Upper lobe of left lung (tissue), 4 donors: ENCODE measurements at regions not wholly inside any gene's neighbourhood (a gene's known extent, or its start where the extent isn't known, plus 50 kb on each side); places are given as distances from the start of the nearest gene placed in this dataset.

Experiments used
- POLR2A ChIP-seq, 4 donors: fragments of 450-650 bp; IDR thresholded peaks; one replicate each; pipeline ENCODE4 v1.5.1; 2016 to 2017; ENCODE audit warnings: antibody characterized with exemption in 4 of 4, mild to moderate bottlenecking in 2 of 4
- POLR2AphosphoS5 ChIP-seq, 2 donors: sonication (generic); formaldehyde crosslinking; IDR thresholded peaks; one replicate each; pipeline ENCODE4 v1.5.1; 2017; ENCODE audit warnings: antibody characterized with exemption in 2 of 2
- TF ChIP-seq, protein P1 (sequence below), 6 experiments: fragments of 450-650 bp in 4 of 6; fragments of 200-600 bp in 2 of 6; sonication (generic) in 2 of 6; IDR thresholded peaks; one replicate each; pipeline ENCODE4 v1.5.1; 2016 to 2019; ENCODE audit warnings: antibody characterized with exemption in 6 of 6

DNA sequence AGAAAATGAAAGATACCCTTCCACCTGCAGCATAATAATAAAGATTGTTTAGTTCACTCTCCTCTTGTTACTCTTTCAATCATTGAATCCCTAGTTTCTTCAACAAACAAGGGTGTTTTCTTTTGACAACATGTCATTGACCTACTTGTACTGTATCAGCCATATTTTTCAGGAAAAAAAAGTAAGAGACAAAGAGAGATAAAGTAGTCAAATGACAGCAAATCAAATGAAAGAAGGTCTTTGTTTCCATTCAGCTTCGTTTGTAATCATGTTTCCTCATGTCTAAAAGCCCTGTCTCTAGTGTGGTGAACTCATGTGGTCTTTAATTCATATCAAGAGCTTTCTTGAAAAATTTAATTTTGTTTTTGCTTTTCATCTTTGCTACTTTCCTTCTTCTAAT is 557.8 kb upstream of the LRATD1 start:
- no peak for TF ChIP-seq POLR2A (IDR thresholded peaks at IDR 0.05)
- TF ChIP-seq POLR2AphosphoS5 (IDR thresholded peaks at IDR 0.05) = no peak
- TF ChIP-seq, protein P1, sequence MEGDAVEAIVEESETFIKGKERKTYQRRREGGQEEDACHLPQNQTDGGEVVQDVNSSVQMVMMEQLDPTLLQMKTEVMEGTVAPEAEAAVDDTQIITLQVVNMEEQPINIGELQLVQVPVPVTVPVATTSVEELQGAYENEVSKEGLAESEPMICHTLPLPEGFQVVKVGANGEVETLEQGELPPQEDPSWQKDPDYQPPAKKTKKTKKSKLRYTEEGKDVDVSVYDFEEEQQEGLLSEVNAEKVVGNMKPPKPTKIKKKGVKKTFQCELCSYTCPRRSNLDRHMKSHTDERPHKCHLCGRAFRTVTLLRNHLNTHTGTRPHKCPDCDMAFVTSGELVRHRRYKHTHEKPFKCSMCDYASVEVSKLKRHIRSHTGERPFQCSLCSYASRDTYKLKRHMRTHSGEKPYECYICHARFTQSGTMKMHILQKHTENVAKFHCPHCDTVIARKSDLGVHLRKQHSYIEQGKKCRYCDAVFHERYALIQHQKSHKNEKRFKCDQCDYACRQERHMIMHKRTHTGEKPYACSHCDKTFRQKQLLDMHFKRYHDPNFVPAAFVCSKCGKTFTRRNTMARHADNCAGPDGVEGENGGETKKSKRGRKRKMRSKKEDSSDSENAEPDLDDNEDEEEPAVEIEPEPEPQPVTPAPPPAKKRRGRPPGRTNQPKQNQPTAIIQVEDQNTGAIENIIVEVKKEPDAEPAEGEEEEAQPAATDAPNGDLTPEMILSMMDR (IDR thresholded peaks at IDR 0.05) = no peak
